Liver (tissue), 8 donors: ENCODE measurements at regions not wholly inside any gene's neighbourhood (a gene's known extent, or its start where the extent isn't known, plus 50 kb on each side); places are given as distances from the start of the nearest gene placed in this dataset.

Source experiments
- DNase-seq: peaks from one replicate; pipeline ENCODE4 v3.0.0-alpha.2; 2017; ENCODE audit warnings: low spot score
- H3K27ac ChIP-seq, 2 donors: one replicate each; pipeline ENCODE4 v1.7.0; 2013; ENCODE audit warnings: inconsistent platforms in 2 of 2, low read length in 2 of 2, control low read depth in 1 of 2, low read depth in 1 of 2, mild to moderate bottlenecking in 1 of 2
- H3K27me3 ChIP-seq, 4 donors: one replicate each; pipeline versions ENCODE4 v1.6.1 to v1.7.0; 2013; ENCODE audit warnings: low read length in 3 of 4, inconsistent platforms in 1 of 4, mild to moderate bottlenecking in 1 of 4, moderate library complexity in 1 of 4; ENCODE audit not compliant: control insufficient read depth in 4 of 4, insufficient read depth in 4 of 4
- H3K36me3 ChIP-seq, 4 donors: one replicate each; pipeline versions ENCODE4 v1.6.1 to v1.7.0; 2013; ENCODE audit warnings: low read length in 3 of 4, mild to moderate bottlenecking in 3 of 4, low read depth in 1 of 4, moderate library complexity in 1 of 4; ENCODE audit not compliant: control insufficient read depth in 4 of 4, insufficient read depth in 3 of 4
- H3K4me1 ChIP-seq, 4 donors: one replicate each; pipeline versions ENCODE4 v1.6.1 to v1.7.0; 2013; ENCODE audit warnings: low read length in 3 of 4, mild to moderate bottlenecking in 3 of 4, moderate library complexity in 1 of 4; ENCODE audit not compliant: control insufficient read depth in 4 of 4, insufficient read depth in 4 of 4
- H3K4me3 ChIP-seq, 3 donors: one replicate each; pipeline versions ENCODE4 v1.6.1 to v1.7.0; 2013; ENCODE audit warnings: low read length in 3 of 3, control low read depth in 1 of 3, low read depth in 1 of 3, mild to moderate bottlenecking in 1 of 3
- H3K9ac ChIP-seq, 2 donors: one replicate each; pipeline ENCODE4 v1.7.0; 2013; ENCODE audit warnings: low read length in 2 of 2, mild to moderate bottlenecking in 2 of 2, moderate library complexity in 2 of 2, control low read depth in 1 of 2, low read depth in 1 of 2
- H3K9me3 ChIP-seq, 4 donors: one replicate each; pipeline versions ENCODE4 v1.6.1 to v1.7.0; 2013; ENCODE audit warnings: low read length in 3 of 4; ENCODE audit not compliant: control insufficient read depth in 4 of 4
- EGR1 ChIP-seq, 2 donors: IDR thresholded peaks; 2 replicates each; pipeline ENCODE4 v1.6.1; 2016 to 2018; ENCODE audit warnings: antibody characterized with exemption in 2 of 2, low read depth in 2 of 2
- FOXA1 ChIP-seq: IDR thresholded peaks from 2 replicates; pipeline ENCODE4 v1.6.1; 2016; ENCODE audit warnings: antibody characterized with exemption
- FOXA2 ChIP-seq: IDR thresholded peaks from 2 replicates; pipeline ENCODE4 v1.6.1; 2016; ENCODE audit warnings: antibody characterized with exemption
- GABPA ChIP-seq, 2 donors: IDR thresholded peaks in 1 of 2; conservative IDR thresholded peaks in 1 of 2; 2 replicates each; pipeline ENCODE4 v1.6.1; 2016; ENCODE audit warnings: antibody characterized with exemption in 2 of 2, mild to moderate bottlenecking in 1 of 2, moderate library complexity in 1 of 2
- HNF4A ChIP-seq, 2 donors: conservative IDR thresholded peaks; 2 replicates each; pipeline ENCODE4 v1.6.1; 2016; ENCODE audit warnings: antibody characterized with exemption in 2 of 2, mild to moderate bottlenecking in 2 of 2
- HNF4G ChIP-seq: IDR thresholded peaks from 2 replicates; pipeline ENCODE4 v1.6.1; 2016; ENCODE audit warnings: antibody characterized with exemption
- JUND ChIP-seq, 2 donors: IDR thresholded peaks; 2 replicates each; pipeline ENCODE4 v1.6.1; 2016; ENCODE audit warnings: antibody characterized with exemption in 2 of 2
- NR2F2 ChIP-seq: IDR thresholded peaks from 2 replicates; pipeline ENCODE4 v1.6.1; 2016; ENCODE audit warnings: antibody characterized with exemption
- RAD21 ChIP-seq, 2 donors: IDR thresholded peaks; 2 replicates each; pipeline ENCODE4 v1.6.1; 2016; ENCODE audit warnings: antibody characterized with exemption in 2 of 2, mild to moderate bottlenecking in 2 of 2
- RXRA ChIP-seq, 2 donors: IDR thresholded peaks; 2 replicates each; pipeline ENCODE4 v1.6.1; 2017 to 2018; ENCODE audit warnings: antibody characterized with exemption in 2 of 2, mild to moderate bottlenecking in 1 of 2
- SP1 ChIP-seq: IDR thresholded peaks from 2 replicates; pipeline ENCODE4 v1.6.1; 2018; ENCODE audit warnings: antibody characterized with exemption, mild to moderate bottlenecking
- YY1 ChIP-seq: IDR thresholded peaks from 2 replicates; pipeline ENCODE4 v1.6.1; 2016; ENCODE audit warnings: antibody characterized with exemption, mild to moderate bottlenecking
- WGBS: extraction: QIAGEN DNeasy Blood & Tissue Kit; methylation state at CpG from one replicate; pipeline ENCODE4 v1.1.7; 2013; 5-methylcytosine and 5-hydroxymethylcytosine counted together
- TF ChIP-seq, protein P1 (sequence below): IDR thresholded peaks from 2 replicates; pipeline ENCODE4 v1.6.1; 2016; ENCODE audit warnings: antibody characterized with exemption
- TF ChIP-seq, protein P2 (sequence below): IDR thresholded peaks from 2 replicates; pipeline ENCODE4 v1.6.1; 2016; ENCODE audit warnings: antibody characterized with exemption
- TF ChIP-seq, protein P3 (sequence below): IDR thresholded peaks from 2 replicates; pipeline ENCODE4 v1.6.1; 2016; ENCODE audit warnings: antibody characterized with exemption
- TF ChIP-seq, protein P4 (sequence below): fragments of 150-350 bp; IDR thresholded peaks from 2 replicates; pipeline ENCODE4 v1.5.1; 2017; ENCODE audit warnings: improper control_type of control experiment, low read depth, low read length; ENCODE audit not compliant: missing input control
- TF ChIP-seq, protein P5 (sequence below): IDR thresholded peaks from 2 replicates; pipeline ENCODE4 v1.6.1; 2016; ENCODE audit warnings: antibody characterized with exemption, mild to moderate bottlenecking
- donor health status: healthy.
- donor health status: healthy.
- donor health status: healthy.
- donor health status: healthy.
- donor health status: healthy.

DNA sequence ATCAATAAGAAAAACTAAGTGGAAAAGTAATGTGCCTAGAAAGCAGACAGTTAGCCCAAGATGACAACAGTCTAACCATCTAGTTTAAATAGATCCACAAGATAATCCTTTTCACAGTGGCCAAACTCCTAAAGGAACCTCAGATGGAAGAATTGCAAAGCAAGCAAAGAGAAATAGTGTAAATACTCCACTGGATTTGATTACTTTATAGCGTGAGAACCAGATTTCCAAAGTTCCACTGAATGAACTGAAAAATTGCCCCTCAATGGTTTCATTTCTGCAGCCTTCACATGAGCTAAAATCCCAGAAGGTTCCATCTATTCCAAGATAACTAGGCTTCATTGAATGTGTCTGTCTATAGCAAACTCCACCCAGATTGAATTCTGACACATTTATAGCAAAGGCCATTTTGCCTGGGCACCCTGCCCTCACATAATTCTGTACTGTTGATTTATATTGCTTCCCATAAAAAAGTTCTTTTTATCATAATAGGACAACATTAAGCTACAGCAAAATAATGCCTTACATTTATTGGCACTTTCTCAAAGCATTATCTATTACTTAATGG, 129.7 kb upstream of the THBS1 start:
- Histone ChIP-seq H3K36me3 (no peaks in the 10 kb centered on the region), H3K4me3 (no peak overlapping the region), H3K27ac (no peak overlapping the region), H3K9me3 (no peaks in the 10 kb centered on the region), H3K9ac (no peak overlapping the region), H3K4me1 (no peaks in the 10 kb centered on the region), H3K27me3 (no peaks in the 10 kb centered on the region)
- no peak for TF ChIP-seq SP1
- TF ChIP-seq YY1: no peak
- WGBS: 67% methylated on average over 1 of the region's 1 CpG
- DNase-seq: no peak

DNA sequence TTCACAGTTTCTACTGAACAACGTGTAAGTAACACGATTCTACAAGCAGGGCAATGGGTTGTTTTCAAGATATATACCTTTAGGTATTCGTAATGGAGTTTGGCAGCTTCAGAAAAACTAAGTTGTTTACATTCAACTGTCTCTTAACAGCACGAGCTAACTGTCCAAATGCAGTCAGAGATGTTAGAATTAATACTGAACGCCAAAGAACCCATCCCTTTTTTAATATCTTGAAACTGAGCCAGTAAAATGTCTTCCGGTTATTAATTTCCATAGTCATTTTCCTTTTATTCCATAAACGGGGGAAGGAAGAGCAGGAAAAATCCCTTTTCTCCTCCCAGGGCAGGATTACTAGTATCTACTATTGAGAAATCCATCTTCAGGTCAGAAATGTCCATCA, 129.0 kb upstream of the THBS1 start:
- no peak for DNase-seq
- no peaks in the 10 kb centered on the region for H3K9me3 ChIP-seq
- no peaks in the 10 kb centered on the region for H3K4me1 ChIP-seq
- no peak overlapping the region for H3K4me3 ChIP-seq
- no peaks in the 10 kb centered on the region for H3K36me3 ChIP-seq
- H3K9ac ChIP-seq: no peak overlapping the region
- TF ChIP-seq HNF4G (no peak), HNF4A (conservative IDR thresholded peaks at IDR 0.05) (no peak), FOXA2 (no peak), JUND (IDR thresholded peaks at IDR 0.05) (no peak), SP1 (no peak), RXRA (IDR thresholded peaks at IDR 0.05) (no peak), FOXA1 (no peak), NR2F2 (no peak), YY1 (no peak), RAD21 (IDR thresholded peaks at IDR 0.05) (no peak)
- TF ChIP-seq, protein P1, sequence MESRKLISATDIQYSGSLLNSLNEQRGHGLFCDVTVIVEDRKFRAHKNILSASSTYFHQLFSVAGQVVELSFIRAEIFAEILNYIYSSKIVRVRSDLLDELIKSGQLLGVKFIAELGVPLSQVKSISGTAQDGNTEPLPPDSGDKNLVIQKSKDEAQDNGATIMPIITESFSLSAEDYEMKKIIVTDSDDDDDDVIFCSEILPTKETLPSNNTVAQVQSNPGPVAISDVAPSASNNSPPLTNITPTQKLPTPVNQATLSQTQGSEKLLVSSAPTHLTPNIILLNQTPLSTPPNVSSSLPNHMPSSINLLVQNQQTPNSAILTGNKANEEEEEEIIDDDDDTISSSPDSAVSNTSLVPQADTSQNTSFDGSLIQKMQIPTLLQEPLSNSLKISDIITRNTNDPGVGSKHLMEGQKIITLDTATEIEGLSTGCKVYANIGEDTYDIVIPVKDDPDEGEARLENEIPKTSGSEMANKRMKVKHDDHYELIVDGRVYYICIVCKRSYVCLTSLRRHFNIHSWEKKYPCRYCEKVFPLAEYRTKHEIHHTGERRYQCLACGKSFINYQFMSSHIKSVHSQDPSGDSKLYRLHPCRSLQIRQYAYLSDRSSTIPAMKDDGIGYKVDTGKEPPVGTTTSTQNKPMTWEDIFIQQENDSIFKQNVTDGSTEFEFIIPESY: no peak
- TF ChIP-seq, protein P2, sequence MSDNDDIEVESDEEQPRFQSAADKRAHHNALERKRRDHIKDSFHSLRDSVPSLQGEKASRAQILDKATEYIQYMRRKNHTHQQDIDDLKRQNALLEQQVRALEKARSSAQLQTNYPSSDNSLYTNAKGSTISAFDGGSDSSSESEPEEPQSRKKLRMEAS: no peak
- no peaks in the 10 kb centered on the region for H3K27me3 ChIP-seq
- WGBS: 71% methylated on average over 7 of the region's 7 CpGs
- no peak overlapping the region for H3K27ac ChIP-seq

DNA sequence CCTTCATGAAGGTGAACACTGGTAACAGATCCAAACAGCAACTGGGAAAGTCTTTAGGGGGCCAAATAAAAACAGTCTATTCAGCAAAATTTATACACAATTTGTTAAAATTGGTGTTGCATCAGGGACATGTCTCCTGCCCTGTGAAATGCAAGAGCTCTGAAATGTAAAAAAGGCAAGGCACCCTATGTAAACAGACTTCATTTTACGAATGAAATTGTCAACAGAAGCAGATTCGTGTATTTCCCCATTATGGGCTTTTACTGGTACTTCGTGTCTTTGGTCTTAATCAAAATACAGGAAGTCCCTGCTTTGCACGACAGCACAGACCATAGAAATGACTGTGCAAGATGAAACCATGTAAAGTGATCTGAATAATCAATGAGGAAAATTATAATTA, 127.3 kb upstream of the THBS1 start:
- H3K9me3 ChIP-seq: no peaks in the 10 kb centered on the region
- no peaks in the 10 kb centered on the region for H3K27me3 ChIP-seq
- no peak overlapping the region for H3K27ac ChIP-seq
- no peak for DNase-seq
- TF ChIP-seq RAD21 (IDR thresholded peaks at IDR 0.05) (no peak), FOXA1 (no peak), NR2F2 (no peak), EGR1 (IDR thresholded peaks at IDR 0.05; ENCODE audit: low read depth in 2 of 2) (no peak), SP1 (no peak), YY1 (no peak), HNF4G (no peak), RXRA (IDR thresholded peaks at IDR 0.05) (no peak), JUND (IDR thresholded peaks at IDR 0.05) (no peak), HNF4A (conservative IDR thresholded peaks at IDR 0.05) (no peak), GABPA (IDR thresholded peaks at IDR 0.05 in 1 of 2, conservative IDR thresholded peaks at IDR 0.05 in 1 of 2) (no peak)
- TF ChIP-seq, protein P3, sequence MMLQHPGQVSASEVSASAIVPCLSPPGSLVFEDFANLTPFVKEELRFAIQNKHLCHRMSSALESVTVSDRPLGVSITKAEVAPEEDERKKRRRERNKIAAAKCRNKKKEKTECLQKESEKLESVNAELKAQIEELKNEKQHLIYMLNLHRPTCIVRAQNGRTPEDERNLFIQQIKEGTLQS: no peak
- TF ChIP-seq, protein P4, sequence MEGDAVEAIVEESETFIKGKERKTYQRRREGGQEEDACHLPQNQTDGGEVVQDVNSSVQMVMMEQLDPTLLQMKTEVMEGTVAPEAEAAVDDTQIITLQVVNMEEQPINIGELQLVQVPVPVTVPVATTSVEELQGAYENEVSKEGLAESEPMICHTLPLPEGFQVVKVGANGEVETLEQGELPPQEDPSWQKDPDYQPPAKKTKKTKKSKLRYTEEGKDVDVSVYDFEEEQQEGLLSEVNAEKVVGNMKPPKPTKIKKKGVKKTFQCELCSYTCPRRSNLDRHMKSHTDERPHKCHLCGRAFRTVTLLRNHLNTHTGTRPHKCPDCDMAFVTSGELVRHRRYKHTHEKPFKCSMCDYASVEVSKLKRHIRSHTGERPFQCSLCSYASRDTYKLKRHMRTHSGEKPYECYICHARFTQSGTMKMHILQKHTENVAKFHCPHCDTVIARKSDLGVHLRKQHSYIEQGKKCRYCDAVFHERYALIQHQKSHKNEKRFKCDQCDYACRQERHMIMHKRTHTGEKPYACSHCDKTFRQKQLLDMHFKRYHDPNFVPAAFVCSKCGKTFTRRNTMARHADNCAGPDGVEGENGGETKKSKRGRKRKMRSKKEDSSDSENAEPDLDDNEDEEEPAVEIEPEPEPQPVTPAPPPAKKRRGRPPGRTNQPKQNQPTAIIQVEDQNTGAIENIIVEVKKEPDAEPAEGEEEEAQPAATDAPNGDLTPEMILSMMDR: no peak
- TF ChIP-seq, protein P2: no peak
- TF ChIP-seq, protein P1: no peak
- TF ChIP-seq, protein P5, sequence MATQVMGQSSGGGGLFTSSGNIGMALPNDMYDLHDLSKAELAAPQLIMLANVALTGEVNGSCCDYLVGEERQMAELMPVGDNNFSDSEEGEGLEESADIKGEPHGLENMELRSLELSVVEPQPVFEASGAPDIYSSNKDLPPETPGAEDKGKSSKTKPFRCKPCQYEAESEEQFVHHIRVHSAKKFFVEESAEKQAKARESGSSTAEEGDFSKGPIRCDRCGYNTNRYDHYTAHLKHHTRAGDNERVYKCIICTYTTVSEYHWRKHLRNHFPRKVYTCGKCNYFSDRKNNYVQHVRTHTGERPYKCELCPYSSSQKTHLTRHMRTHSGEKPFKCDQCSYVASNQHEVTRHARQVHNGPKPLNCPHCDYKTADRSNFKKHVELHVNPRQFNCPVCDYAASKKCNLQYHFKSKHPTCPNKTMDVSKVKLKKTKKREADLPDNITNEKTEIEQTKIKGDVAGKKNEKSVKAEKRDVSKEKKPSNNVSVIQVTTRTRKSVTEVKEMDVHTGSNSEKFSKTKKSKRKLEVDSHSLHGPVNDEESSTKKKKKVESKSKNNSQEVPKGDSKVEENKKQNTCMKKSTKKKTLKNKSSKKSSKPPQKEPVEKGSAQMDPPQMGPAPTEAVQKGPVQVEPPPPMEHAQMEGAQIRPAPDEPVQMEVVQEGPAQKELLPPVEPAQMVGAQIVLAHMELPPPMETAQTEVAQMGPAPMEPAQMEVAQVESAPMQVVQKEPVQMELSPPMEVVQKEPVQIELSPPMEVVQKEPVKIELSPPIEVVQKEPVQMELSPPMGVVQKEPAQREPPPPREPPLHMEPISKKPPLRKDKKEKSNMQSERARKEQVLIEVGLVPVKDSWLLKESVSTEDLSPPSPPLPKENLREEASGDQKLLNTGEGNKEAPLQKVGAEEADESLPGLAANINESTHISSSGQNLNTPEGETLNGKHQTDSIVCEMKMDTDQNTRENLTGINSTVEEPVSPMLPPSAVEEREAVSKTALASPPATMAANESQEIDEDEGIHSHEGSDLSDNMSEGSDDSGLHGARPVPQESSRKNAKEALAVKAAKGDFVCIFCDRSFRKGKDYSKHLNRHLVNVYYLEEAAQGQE: no peak
- no peaks in the 10 kb centered on the region for H3K4me1 ChIP-seq
- 58% methylated on average over 4 of the region's 4 CpGs for WGBS
- no peaks in the 10 kb centered on the region for H3K36me3 ChIP-seq
- H3K9ac ChIP-seq: no peak overlapping the region
- H3K4me3 ChIP-seq: no peak overlapping the region
